Brain pericyte (primary cell): ENCODE measurements at regions not wholly inside any gene's neighbourhood (a gene's known extent, or its start where the extent isn't known, plus 50 kb on each side); places are given as distances from the start of the nearest gene placed in this dataset.
"Not testable (repeated sequence)": the region's sequence is repeated elsewhere in the genome, so short reads cannot be mapped to it uniquely, and the experiment has no call there.

Experiments used
- DNase-seq: peaks from one replicate; pipeline ENCODE4 v3.0.0-alpha.2; 2012; ENCODE audit warnings: low read depth, low spot score

- no peak for DNase-seq
Measured at GRCh38 chr5:158519433-158520021, 580.2 kb downstream of the EBF1 start.

GRCh38 chr5:158516521-158516920 lies 583.2 kb downstream of the EBF1 start:
- no peak for DNase-seq

GRCh38 chr5:158514986-158515359 lies 584.7 kb downstream of the EBF1 start:
- no peak for DNase-seq

GRCh38 chr5:158514319-158514985 lies 585.3 kb downstream of the EBF1 start:
- DNase-seq: no peak

- no peak for DNase-seq
Measured at GRCh38 chr5:158513490-158514318, 586.0 kb downstream of the EBF1 start.

- DNase-seq: no peak
Measured at GRCh38 chr5:158511454-158511853, 588.3 kb downstream of the EBF1 start.

GRCh38 chr5:158510479-158510878 lies 589.2 kb downstream of the EBF1 start:
- no peak for DNase-seq

- DNase-seq: no peak
Measured at GRCh38 chr5:158506648-158507047, 593.1 kb downstream of the EBF1 start.

- DNase-seq: no peak
Measured at GRCh38 chr5:158502686-158503085, 597.0 kb downstream of the EBF1 start.

GRCh38 chr5:158499892-158500418 lies 599.8 kb downstream of the EBF1 start:
- no peak for DNase-seq

GRCh38 chr5:158499075-158499891 lies 600.4 kb downstream of the EBF1 start:
- no peak for DNase-seq

GRCh38 chr5:158496624-158497023 lies 603.1 kb downstream of the EBF1 start:
- no peak for DNase-seq

GRCh38 chr5:158494541-158494940 lies 605.2 kb downstream of the EBF1 start:
- no peak for DNase-seq

- DNase-seq: not testable (repeated sequence)
Measured at GRCh38 chr5:158494044-158494443, 605.7 kb downstream of the EBF1 start.

GRCh38 chr5:158492841-158493242 lies 606.9 kb downstream of the EBF1 start:
- DNase-seq: peak; percentile 41

GRCh38 chr5:158492136-158492535 lies 607.6 kb downstream of the EBF1 start:
- DNase-seq: no peak

GRCh38 chr5:158487664-158488063 lies 612.1 kb downstream of the EBF1 start:
- no peak for DNase-seq

- DNase-seq: no peak
Measured at GRCh38 chr5:158487156-158487555, 612.6 kb downstream of the EBF1 start.

- DNase-seq: no peak
Measured at GRCh38 chr5:158486566-158486965, 613.1 kb downstream of the EBF1 start.

GRCh38 chr5:158485604-158486081 lies 614.1 kb downstream of the EBF1 start:
- DNase-seq: no peak

- DNase-seq: no peak
Measured at GRCh38 chr5:158485047-158485446, 614.7 kb downstream of the EBF1 start.
